Activated T-cell treated with anti-CD3 and anti-CD28 coated beads for 24 hours (primary cell): ENCODE measurements at regions not wholly inside any gene's neighbourhood (a gene's known extent, or its start where the extent isn't known, plus 50 kb on each side); places are given as distances from the start of the nearest gene placed in this dataset.
A peak's percentile ranks its signal among the peaks of the same experiment; 100 is the strongest.

Experiments
- DNase-seq: peaks from one replicate; pipeline ENCODE4 v3.0.0-alpha.2; 2020; ENCODE audit warnings: low read depth

DNA sequence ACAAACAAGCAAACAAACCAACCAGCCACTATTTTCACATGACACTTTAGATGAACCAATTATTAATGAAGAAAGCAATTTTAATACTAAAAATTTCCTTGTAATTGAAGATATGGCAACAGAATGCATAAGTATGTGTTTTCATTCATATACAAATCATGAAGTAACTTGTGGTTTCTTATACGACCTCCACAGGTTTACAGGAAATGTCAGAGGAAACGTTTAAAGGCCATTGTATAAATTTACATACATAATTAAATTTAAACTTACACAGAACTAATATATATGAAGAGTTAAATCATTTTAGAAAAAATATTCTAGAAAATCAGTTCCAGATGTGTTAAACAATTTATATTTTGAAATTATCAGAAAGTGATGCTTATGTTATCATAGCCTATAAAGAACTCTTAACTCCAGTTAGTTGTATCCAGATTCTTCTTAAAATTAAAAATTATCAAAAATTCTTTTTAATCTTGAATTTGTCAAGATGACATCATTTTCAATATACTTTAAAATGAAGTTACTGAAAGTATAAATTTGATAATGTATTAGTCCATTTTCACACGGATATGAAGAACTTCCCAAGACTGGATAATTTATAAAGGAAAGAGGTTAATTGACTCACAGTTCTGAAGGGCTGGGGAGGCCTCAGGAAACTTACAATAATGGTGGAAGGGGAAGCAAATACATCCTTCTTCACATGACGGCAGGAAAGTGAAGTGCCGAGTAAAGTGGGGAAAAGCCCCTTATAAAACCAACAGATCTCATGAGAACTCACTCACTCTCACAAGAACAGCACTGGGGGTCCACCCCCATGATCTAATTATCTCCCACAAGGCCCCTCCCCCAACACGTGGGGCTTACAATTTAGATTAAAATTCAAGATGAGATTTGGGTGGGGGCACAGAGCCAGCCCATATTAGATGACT lies 192.0 kb downstream of the PIK3R1 start:
- no peak for DNase-seq

DNA sequence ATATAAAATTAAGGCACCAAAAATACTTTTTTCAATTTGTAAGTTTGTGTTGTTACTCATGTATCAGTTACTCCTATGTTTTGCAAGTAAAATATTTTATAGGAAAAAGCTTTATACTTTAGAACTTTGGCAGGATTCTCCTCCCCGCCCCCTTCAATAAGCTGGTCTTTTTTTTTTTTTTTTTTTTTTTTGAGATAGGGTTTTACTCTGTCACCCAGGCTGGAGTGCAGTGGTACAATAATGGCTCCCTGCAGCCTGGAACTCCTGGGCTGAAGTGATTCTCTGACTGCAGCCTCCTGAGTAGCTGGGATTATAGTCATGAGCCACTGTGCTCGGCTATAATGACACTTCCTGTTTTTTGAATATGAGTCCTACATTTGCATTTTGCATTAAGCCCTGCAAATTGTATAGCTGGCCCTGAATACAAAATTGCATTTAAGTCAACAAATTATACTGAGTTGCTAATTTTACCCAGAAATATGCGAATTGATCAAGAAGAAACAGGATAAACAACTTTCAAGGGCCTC lies 192.9 kb downstream of the PIK3R1 start:
- DNase-seq, result no peak

DNA sequence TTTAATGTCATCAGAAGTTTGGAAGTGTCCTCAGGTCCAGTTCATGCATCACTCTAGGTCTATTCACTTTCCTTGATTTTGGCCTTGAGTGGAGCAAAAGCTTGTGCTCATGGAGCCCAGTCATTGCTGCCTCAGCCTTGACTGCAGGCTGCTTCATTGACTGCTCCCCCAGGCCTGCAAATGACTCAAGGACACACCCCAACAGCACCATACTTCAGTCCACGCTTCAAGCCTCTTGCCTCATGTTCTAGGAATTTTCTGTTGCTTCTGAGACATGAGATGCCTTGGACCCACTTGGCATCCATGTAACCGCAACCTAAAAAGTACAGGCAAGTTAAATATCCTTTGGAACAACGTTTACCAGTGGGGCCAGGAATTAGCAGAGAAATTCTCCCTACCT lies 193.7 kb downstream of the PIK3R1 start:
- DNase-seq, result no peak

DNA sequence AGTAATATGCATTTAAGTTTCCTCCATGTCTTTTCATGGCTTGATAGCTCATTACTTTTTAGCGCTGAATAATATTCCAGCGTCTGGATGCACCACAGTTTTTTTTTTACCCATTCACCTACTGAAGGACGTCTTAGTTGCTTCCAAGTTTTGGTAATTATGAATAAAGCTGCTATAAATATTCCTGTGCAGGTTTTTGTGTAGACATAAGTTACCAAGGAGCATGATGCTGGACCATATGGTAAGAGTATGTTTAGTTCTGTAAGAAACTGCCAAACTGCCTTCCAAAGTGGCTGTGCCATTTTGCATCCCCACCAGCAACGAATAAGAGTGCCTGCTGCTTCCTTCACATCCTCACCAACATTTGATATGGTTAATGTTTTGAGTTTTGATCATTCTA lies 195.6 kb downstream of the PIK3R1 start:
- DNase-seq, result no peak

DNA sequence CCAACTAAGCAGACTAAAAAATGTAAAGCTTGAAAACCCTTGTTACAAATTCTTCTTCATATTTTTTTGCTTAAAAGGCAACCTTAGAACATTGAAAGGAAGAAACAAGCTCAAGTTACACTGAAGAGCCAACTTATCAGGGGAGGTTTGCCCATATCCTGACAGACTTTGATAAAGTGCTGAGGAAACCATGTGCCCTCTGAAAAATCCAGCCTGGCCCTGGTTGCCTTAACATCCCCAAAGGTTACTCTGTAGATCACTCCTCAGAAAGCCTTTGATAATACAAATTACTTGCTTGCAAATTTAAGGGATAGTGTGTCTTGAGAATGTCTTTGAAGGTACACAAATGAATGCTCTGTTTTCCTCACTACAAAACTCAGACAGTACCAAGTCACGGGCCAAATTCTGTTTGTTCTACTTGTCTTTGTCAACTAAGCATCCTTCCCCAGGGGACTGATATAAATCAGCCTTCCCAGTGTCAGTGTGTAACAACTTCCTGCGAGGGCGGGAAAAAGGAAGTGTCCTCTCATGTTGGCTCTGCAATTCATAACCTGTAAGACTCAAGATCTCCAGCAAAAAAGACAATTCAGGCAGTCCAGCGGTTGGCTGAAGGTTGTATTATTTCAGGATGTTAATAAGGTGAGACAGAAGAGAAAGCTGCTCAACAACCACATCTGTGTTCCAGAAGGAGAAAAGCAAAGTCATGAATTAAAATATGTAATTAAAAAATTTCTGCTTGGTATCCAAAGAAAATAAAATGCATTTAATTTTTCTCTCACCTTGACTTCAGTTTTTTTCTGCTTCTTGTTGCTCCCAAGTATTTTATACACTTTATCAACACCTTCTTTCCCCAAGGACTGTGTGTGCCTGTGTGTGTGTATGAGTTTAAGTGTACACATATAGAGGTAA lies 199.9 kb downstream of the PIK3R1 start:
- DNase-seq, result no peak

DNA sequence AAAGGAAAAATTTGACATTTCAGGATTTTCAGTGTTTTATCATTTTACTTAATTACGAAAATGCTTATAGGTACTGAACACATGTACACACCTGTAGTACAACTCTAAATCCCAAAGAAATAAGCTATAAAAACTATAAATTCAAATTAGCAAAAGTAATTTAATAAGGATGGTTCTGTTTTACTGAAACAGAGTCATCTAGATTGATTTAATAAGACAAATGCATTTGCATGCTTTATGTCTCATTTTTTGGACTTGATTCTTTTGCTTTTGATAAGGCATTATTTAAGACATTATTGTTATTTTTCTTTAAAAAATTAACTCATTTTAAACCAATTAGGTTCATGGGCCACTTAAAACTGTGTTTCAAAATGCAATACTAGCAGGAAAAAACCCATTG lies 201.2 kb downstream of the PIK3R1 start:
- DNase-seq, result no peak

DNA sequence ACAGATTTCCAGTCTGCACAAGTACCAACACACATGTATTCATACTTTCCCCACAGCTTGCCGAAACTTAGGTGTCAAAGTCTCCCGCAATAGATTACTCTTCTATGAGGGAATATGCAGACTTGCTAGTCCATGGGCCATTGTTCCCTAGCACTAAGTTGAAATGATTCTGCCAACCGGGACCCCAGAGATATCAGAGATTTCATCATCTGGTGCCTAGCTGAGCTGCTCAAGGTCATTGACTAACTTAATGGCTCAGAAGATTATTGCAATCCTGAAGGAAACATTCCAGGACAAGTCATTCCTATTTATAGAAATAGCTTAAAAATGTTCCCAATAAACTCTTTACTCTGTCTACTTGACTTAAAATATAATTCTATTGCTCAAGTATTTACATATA lies 202.6 kb downstream of the PIK3R1 start:
- DNase-seq, result no peak

DNA sequence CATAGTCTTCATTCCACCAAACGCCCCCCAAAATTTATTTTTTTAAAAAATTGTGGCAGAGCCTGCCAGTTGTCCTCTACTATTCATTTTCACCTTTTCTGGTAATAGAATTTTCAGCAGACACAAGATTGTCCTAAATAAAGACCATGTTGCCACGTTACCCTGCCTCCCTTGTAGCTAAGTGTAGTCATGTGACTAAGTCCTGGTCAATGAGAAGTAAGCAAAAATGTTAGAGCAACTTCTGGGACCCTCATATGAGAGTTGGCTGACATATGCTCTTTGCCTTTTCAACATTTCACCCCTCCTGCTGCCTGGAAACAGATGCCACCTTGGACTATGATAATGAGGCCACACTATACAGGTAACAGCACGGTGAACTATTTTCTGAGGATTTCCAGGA lies 203.1 kb downstream of the PIK3R1 start:
- no peak for DNase-seq

DNA sequence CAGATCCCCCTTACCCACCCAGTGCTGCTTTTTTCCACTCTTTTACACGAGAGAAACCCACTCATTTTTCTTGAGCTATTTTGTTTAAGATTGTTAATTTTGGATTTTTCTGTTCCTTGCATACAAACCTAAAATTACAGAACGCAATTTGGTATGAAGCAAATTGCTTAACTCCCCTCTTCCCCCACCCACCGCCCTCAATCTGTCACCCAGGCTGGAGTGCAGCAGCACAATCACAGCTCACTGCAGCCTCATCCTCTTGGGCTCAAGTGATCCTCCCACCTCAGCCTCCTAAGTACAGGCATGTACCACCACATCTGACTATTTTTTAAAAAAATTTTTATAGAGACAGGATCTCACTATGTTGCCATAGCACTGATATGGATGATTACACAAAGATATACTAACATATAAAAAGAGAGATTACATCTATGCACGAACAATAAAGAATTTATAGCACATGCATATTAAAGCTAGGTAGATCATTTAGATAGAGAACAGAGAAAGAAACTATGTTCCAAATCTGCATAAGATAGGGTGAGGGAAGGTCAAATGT lies 203.6 kb downstream of the PIK3R1 start:
- no peak for DNase-seq

DNA sequence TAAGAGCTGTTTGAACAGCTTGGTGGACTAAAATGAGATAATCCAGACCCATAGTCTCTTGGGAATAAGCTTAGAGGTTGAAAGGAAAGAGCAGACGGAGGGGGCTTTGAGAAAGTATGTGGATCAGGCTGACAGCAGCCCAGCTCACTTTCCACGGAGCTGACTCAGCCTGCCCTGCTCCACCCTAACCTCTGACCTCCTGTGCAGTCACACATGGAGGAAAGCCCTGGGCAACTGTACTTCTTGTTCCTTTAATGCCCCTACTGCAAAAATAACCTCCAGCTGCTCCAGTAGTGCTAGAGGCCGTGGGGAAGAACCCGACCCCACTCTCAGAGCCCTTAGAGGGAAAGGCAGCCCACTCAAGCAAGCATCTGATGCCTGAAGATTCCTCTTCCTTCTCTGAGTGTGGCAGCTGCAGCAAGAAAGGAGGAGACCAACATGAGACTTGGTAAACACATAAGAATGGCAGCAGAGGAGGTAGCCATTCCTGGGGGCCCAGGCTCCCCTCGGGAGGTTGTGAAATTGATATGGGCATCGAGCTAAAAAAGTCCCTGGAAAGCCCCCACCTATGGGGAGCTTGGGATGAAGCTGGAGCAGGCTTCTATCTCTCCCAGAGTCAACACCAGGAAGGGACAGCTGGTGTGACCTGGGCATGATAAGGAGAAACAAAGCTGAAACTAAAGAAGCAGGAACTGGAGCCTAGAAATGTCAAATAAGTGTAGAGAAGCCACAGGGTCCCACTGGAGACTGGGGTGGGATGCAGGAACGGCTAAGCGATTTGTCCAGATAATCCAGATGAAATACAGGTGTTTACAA lies 204.3 kb downstream of the PIK3R1 start:
- DNase-seq, result no peak

DNA sequence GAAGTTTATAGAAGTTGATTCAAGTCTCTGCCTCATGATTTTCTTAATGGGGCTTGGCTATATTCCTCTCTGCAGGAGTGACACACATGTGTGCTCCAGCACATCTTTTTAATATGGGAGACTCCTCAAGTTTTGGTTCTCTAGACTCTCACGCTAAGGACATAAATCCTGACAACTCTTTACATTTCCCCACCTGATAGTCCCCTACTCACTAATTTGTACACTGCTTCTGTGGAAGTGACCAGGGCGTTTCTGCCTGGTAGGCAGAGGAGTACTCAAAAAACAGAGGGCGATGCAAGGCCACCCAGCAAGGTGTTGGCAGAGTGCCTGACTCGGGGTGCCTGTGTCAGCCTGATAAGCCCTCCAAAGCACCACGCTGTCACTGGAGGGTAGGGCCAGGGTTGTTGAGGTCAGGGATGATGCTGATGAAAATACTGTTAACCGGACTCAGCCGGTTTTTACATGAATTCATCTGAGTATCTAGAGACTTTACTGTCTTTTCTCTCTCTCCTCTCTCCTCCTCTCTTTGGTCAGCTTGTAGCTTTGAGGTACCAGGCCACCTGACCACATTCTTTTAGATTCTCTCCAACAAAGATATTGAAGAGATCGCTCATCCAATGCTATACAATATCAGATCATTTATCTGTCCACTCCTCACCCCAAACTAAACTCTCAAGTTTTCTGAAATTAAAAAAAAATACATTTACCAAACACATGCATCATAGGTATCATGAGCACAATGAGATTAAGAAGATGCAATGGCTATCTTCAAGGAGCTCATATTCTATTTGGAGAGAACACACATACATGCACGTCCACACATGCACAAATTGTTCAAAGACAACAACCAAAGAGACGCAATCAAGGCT lies 205.2 kb downstream of the PIK3R1 start:
- DNase-seq, result no peak

DNA sequence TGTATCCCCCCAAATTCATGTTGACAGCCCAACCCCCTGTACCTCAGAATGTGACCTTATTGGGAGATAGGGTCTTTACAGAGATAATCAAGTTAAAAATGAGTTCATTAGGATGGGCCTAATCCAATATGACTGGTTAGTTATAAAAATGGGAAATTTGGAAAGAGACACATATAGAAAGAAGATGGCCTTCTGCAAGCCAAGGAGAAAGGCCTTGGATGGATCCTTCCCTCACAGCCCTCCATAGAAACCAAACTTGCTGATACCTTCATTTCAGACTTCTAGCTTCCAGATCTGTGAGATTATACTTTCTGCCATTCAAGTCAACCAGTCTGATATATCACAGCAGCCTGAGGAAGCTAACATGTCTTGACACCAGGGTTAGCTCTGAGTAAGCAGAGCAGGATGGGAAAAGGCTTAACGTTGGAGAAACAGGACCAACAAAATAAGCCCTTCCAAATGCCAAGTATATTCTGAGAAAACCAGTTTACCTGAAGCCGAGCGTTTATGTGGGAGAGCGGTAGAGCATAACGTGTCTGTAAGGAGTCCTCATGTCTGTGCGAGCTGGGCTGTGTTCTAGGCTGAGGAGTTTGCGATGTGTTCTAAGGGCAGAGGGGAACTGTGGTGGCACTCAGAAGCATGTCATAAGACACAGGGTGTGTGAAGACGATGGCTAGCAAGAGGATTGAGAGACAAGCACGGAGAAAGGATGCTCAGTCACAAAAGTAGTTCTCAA lies 206.1 kb downstream of the PIK3R1 start:
- no peak for DNase-seq

DNA sequence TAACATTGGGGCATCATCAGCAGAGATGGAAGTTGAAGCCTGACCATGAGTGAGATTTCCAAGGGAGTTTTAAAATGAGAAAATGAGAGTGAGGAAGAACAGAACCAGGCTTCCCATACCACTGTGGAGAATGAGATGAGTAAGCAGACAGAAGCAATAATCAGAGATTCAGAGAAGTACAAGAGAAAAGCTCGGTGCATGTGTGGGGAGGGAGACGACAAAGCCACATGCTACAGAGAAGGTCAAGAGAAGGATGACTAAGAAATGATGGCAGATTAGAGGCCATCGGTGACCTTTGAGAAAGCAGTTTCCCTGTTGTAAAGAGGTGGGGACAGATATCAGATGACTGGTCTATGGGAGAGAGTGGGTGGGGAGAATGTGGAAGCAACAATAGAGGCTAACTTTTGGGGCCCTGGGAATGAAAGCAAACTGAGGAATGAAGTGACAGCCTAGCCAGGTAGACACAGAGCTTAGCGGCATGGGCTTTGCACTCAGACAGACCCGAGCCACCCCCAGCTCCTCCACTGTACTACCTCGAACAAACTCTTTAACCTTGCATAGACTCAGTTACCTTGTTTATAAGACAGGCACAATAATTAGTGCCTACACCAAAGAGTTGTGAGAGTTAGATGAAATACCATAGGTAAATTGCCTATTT lies 207.7 kb downstream of the PIK3R1 start:
- no peak for DNase-seq

DNA sequence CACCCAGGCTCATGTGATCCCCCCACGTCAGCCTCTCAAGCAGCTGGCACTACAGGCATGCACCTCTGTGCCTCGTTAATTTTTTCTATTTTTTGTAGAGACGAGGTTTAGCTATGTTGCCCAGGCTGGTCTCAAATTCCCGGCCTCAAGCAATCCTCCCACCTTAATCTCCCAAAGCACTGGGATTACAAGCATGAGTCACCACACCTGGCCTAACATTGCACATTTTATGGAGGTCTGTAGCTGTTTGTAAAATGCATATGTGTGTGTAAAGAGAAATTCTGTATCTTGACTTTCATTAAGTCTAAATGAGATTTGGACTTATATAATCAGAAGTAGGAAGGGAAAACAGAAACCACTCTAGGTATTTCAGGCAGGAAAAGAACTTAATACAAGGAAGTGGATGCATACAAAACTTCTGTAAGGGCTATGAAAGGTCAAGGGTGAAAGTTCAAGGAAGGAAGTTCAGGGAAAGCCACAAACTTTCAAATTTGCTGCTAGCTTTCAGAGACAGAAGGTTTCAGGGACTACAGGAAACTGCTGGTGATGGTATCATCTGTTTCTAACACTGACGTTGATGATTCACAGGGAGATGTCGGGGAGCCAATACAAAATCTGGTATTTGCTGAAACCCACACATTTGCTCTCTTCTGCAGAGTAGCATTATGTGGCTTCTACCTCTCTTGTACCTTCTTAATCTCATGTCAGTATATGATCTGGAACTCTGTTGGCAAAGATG lies 209.4 kb downstream of the PIK3R1 start:
- DNase-seq, result peak; percentile 28

DNA sequence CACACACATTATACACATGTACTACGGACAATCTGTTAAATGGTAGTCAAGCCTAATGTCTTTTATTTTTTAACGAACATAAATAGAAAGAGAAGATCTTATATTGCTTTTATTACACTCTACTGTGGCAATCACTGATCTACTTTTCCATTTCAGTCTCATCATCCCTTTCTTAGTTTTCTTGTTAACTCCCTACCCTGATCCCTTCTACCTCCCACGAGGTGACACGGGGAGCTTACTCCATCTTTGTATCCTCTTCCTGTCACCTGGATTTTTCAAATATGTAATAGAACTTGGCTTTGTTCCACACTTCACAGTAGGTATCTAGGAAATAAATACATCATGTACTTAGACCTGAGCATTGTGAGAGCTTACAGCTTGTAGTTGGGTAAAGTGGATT lies 211.0 kb downstream of the PIK3R1 start:
- no peak for DNase-seq

DNA sequence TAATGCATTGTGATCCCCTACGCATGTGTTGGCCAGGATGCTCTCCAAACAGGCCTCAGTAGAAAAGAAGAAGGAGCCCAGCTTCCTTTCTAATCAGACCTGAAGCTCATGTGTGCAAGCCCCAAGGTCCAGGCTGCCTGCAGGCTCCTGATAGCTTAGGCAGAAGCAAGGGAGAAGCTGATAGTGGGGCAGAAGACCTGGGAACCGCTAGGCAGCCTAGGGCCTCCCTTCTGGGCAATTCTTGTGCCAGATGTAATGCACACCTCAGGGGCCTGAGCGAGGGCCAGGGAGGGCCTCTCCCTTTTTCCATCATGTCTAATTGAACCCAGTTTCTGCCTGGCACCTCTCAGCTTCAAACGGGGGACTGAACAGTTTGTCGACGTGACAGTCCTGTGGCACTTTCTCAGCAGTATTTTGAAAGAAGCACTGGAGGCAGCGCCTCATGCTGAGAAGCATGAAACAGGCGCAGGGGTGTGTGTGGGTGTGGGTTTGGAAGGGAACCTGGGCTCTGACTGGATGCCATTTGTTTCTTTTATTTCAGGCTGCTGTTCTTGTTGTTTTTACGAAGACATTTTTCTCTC lies 212.8 kb downstream of the PIK3R1 start:
- no peak for DNase-seq

DNA sequence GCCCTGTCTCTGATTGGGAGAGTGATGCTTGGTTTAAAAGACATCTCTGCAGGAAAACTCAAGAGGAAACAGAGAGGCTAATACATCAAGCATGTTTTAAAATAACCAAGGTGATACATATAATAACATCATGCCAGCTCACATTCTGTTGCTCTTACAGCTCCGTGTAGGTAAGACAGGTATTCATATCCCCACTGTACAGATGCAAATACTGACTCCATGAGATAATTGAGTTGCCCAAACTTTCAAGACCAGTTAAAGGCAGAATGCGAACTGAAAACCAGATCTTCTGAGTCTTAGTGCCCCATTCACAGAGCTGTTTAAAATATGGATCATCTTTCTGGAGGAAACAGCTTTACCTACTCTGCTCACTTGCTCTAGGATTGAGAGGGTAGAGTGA lies 214.0 kb downstream of the PIK3R1 start:
- no peak for DNase-seq

DNA sequence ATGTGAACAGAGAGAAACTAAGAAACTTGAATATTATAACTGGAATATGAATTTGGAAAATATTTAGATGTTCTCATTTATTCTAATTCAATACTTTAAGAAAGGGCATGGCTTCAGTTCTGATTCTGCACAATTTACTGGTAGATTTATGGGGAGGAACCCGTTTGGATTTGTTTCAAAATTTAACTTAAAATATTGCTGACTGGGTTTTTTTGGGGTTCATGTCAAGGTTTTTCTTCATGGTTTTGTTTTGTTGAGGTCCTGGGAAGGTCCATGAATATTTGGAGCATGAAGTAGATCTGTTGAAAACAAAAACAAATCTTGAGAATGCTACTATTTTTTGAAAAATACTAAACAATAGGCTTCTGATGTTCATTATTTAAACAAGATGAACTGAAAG lies 214.7 kb downstream of the PIK3R1 start:
- DNase-seq, result no peak
